Adrenal gland (tissue), 9 donors: ENCODE measurements at regions not wholly inside any gene's neighbourhood (a gene's known extent, or its start where the extent isn't known, plus 50 kb on each side); places are given as distances from the start of the nearest gene placed in this dataset.

Source experiments
- DNase-seq, 7 donors: peaks; one replicate each; pipeline ENCODE4 v3.0.0-alpha.2; 2019 to 2020
- H3K27ac ChIP-seq, 5 donors: fragments of 200-600 bp; sonication (generic) in 4 of 5; 1 replicate in 3 of 5; 2 replicates in 2 of 5; pipeline versions ENCODE4 v1.5.1 to v1.8.0; 2016 to 2020; ENCODE audit warnings: mild to moderate bottlenecking in 1 of 5
- H3K27me3 ChIP-seq: fragments of 200-600 bp; 2 replicates; pipeline ENCODE4 v1.8.0; 2021
- H3K36me3 ChIP-seq, 2 donors: fragments of 200-600 bp; replicated peaks in 1 of 2; 1 replicate in 1 of 2; 2 replicates in 1 of 2; pipeline versions ENCODE4 v1.5.1 to v1.8.0; 2018 to 2022
- H3K4me1 ChIP-seq, 2 donors: fragments of 200-600 bp; replicated peaks in 1 of 2; 1 replicate in 1 of 2; 2 replicates in 1 of 2; pipeline versions ENCODE4 v1.5.1 to v1.8.0; 2018 to 2021
- H3K4me3 ChIP-seq, 4 donors: fragments of 200-600 bp; sonication (generic) in 3 of 4; one replicate each; pipeline ENCODE4 v1.5.1; 2016 to 2018
- H3K9me3 ChIP-seq, 3 donors: fragments of 200-600 bp; sonication (generic) in 1 of 3; replicated peaks in 1 of 3; 1 replicate in 2 of 3; 2 replicates in 1 of 3; pipeline versions ENCODE4 v1.5.1 to v1.8.0; 2016 to 2021
- POLR2A ChIP-seq, 2 donors: fragments of 450-650 bp; IDR thresholded peaks; one replicate each; pipeline ENCODE4 v1.6.1; 2017; ENCODE audit warnings: antibody characterized with exemption in 2 of 2, mild to moderate bottlenecking in 2 of 2, moderate library complexity in 1 of 2
- WGBS, 4 donors: extraction: QIAGEN DNeasy Blood & Tissue Kit in 2 of 4; methylation state at CpG; one replicate each; pipeline versions ENCODE4 v1.1.5 to v1.1.7; 2013 to 2017; 5-methylcytosine and 5-hydroxymethylcytosine counted together
- intact Hi-C, 2 donors: fragments of 100-400 bp; cut with DNase I; formaldehyde crosslinking; loops; one replicate each; pipeline versions ENCODE4 v1.14.1 to v1.15.0; 2022 to 2023
- TF ChIP-seq, protein P1 (sequence below), 6 experiments: fragments of 450-650 bp in 4 of 6; fragments of 200-600 bp in 2 of 6; sonication (generic) in 1 of 6; IDR thresholded peaks; 1 replicate in 5 of 6; 2 replicates in 1 of 6; pipeline versions ENCODE4 v1.5.1 to v1.8.0; 2016 to 2021; ENCODE audit warnings: antibody characterized with exemption in 6 of 6, mild to moderate bottlenecking in 2 of 6, moderate library complexity in 1 of 6
- donor health status: healthy with polysubstance abuse.
- donor health status: Bipolar disorder and iron deficiency.
- donor health status: DM: yes; HTN: yes; CAD: no.
- donor health status: DM: no; HTN: no; CAD: no.
- donor health status: DM: no; HTN: no; CAD: no.

DNA sequence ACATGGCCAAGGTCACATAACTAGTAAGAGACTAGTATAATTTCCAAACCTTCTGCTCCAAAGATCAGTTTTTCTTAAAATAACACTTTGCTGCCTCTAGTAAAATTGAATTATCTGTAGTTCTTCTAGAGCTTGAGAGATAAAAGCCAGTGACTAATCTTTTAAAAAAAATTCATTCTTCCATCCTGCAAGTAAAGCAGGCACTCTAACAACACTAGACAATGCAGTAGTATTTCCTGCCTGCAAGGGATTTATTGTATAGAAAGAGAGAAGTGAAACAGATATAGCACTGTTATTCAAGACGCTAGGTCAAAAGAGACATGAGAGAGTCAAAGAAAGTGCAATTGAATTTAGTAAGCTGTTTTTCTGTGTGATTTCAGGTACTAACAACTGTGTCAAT, 159.5 kb upstream of the TBC1D5 start:
- DNase-seq, result no peak
- no peak overlapping the region for H3K27ac ChIP-seq
- H3K9me3 ChIP-seq, result no peaks in the 10 kb centered on the region
- intact Hi-C loops, result no loop called here
- no peak for TF ChIP-seq POLR2A (IDR thresholded peaks at IDR 0.05)
- TF ChIP-seq, protein P1, sequence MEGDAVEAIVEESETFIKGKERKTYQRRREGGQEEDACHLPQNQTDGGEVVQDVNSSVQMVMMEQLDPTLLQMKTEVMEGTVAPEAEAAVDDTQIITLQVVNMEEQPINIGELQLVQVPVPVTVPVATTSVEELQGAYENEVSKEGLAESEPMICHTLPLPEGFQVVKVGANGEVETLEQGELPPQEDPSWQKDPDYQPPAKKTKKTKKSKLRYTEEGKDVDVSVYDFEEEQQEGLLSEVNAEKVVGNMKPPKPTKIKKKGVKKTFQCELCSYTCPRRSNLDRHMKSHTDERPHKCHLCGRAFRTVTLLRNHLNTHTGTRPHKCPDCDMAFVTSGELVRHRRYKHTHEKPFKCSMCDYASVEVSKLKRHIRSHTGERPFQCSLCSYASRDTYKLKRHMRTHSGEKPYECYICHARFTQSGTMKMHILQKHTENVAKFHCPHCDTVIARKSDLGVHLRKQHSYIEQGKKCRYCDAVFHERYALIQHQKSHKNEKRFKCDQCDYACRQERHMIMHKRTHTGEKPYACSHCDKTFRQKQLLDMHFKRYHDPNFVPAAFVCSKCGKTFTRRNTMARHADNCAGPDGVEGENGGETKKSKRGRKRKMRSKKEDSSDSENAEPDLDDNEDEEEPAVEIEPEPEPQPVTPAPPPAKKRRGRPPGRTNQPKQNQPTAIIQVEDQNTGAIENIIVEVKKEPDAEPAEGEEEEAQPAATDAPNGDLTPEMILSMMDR (IDR thresholded peaks at IDR 0.05), result no peak
- no peaks in the 10 kb centered on the region for H3K36me3 ChIP-seq
- H3K4me1 ChIP-seq, result no peaks in the 10 kb centered on the region
- 10 to 42% (median 39%) methylated on average over 1 of the region's 1 CpG for WGBS, 4 donors
- H3K4me3 ChIP-seq, result no peak overlapping the region
- H3K27me3 ChIP-seq, result no peaks in the 10 kb centered on the region

DNA sequence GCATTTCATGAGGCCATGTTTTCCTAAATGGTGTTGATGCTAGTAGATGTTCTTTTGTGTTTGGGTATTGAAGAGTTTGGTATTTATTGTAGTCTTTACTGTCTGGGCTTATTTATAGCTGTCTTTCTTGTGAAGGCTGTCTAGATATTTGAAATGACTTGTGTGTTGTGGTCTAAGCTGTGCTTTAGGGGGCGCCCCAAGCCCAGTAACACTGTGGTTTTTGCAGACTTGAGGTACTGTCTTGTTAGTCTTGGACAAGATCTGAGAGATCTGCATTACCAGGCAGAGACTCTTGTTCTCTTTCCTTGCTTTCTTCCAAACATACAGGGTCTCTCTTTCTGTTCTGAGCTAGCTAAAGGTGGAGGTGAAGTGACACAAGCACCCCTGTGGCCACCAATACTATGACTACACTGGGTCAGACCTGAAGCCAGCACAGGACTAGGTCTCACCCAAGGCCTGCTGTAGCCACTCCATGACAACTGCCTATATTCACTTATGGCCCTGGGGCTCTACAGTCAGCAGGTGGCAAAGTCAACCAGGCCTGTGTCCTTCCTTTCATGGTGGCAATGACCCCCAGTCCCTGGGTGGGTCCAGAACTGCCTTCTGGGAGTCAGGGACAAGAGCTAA, 152.1 kb upstream of the TBC1D5 start:
- TF ChIP-seq POLR2A (IDR thresholded peaks at IDR 0.05), result no peak
- TF ChIP-seq, protein P1 (IDR thresholded peaks at IDR 0.05), result no peak
- Histone ChIP-seq H3K36me3 (no peaks in the 10 kb centered on the region), H3K27ac (no peak overlapping the region), H3K4me3 (no peak overlapping the region), H3K27me3 (no peaks in the 10 kb centered on the region), H3K9me3 (no peaks in the 10 kb centered on the region), H3K4me1 (no peaks in the 10 kb centered on the region)
- intact Hi-C loops, result no loop called here
- DNase-seq, result no peak
- 8 to 38% (median 33%) methylated on average over 1 of the region's 1 CpG for WGBS, 4 donors

DNA sequence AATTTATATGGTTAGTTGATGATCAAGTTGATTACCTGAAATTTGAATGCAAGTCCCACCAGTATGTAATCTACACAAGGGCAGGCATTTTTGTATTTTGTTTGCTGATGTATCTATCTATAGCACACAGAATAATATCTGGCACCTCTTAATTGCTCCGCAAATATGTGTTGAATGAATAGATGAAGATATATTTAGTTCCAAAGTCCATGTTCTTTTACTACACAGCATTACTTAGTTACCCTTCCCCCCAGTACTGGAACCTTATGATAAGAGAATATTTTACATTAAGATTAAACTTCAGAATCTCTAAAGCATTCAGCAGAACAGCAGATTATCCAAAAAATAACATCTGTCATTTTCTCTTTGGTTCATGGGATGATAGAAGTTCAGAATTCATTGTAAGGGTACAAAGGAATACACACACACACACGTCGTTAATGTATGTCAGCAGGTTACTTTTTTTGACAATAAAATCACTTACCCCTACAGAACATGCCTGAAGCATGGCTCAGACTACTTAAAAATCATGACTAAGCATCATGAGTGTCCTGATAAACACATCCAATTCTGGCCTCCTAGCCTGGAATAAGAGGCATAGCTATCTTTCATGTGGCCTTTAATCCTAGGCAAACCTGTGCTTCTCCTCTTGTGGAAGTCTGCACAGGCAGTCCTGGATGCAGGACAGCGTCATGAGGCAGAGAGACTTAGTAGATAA, 148.9 kb upstream of the TBC1D5 start:
- intact Hi-C loops, result no loop called here
- DNase-seq, result no peak
- WGBS, 4 donors, result 70 to 91% (median 85%) methylated on average over 4 of the region's 4 CpGs
- H3K4me1 ChIP-seq, result no peaks in the 10 kb centered on the region
- no peaks in the 10 kb centered on the region for H3K9me3 ChIP-seq
- H3K36me3 ChIP-seq, result no peaks in the 10 kb centered on the region
- TF ChIP-seq, protein P1 (IDR thresholded peaks at IDR 0.05), result no peak
- no peak for TF ChIP-seq POLR2A (IDR thresholded peaks at IDR 0.05)
- H3K27ac ChIP-seq, result no peak overlapping the region
- H3K4me3 ChIP-seq, result no peak overlapping the region
- H3K27me3 ChIP-seq, result no peaks in the 10 kb centered on the region

DNA sequence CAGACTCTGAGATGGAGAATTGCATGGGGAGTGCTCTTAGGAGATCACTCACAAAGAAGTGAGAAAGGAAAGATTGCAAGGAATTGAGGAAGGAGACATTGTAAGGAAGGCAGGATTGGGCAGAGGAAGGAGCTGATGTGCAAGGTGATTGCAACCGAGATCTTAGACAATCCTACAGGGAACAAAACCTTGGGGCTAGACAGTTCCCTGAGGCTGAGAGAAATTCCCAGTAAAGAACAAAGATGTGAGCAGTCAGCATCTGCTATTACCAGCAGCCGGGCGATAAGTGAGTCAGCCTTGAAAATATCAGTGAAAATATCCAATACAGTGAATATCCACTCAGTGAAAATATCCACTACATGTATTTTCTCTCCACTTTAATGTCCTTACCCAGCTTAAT, 143.6 kb upstream of the TBC1D5 start:
- DNase-seq, result no peak
- no peak overlapping the region for H3K4me3 ChIP-seq
- no peaks in the 10 kb centered on the region for H3K9me3 ChIP-seq
- TF ChIP-seq, protein P1 (IDR thresholded peaks at IDR 0.05), result no peak
- no peaks in the 10 kb centered on the region for H3K36me3 ChIP-seq
- no peaks in the 10 kb centered on the region for H3K27me3 ChIP-seq
- WGBS, 4 donors, result 84 to 92% (median 88%) methylated on average over 3 of the region's 3 CpGs
- intact Hi-C loops, result no loop called here
- no peaks in the 10 kb centered on the region for H3K4me1 ChIP-seq
- H3K27ac ChIP-seq, result no peak overlapping the region
